Activated gamma-delta T cell treated with Interleukin-2 at 50 U/mL for 16 hours (primary cell): ENCODE measurements at regions not wholly inside any gene's neighbourhood (a gene's known extent, or its start where the extent isn't known, plus 50 kb on each side); places are given as distances from the start of the nearest gene placed in this dataset.
"Not testable (repeated sequence)": the region's sequence is repeated elsewhere in the genome, so short reads cannot be mapped to it uniquely, and the experiment has no call there.

Source experiments
- DNase-seq: peaks from one replicate; pipeline ENCODE4 v3.0.0-alpha.2; 2020

GRCh38 chr5:39946356-39947045 lies 521.7 kb upstream of the DAB2 start:
- no peak for DNase-seq

- no peak for DNase-seq
Measured at GRCh38 chr5:39945870-39946269, 521.1 kb upstream of the DAB2 start.

- DNase-seq = no peak
Measured at GRCh38 chr5:39943811-39944210, 519.0 kb upstream of the DAB2 start.

- DNase-seq = no peak
Measured at GRCh38 chr5:39942606-39943005, 517.8 kb upstream of the DAB2 start.

DNA sequence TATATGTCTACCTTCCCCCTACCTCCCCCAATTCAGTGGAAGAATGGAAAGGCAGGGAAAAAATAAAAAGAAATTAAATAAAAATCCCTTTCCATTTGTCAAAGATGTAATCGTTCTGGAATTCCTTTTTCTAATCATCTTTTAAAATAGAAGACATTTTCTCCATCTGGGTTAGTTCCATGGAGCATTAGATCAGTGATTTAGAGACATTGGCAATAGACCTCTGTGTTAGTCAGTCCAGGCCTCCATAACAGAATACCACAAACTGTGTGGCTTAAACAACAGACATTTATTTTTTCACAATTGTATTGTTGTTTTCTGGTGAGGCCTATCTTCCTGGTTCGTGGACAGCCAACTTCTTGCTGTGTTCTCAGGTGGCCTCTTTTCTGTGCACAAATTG lies 516.6 kb upstream of the DAB2 start:
- DNase-seq = no peak

DNA sequence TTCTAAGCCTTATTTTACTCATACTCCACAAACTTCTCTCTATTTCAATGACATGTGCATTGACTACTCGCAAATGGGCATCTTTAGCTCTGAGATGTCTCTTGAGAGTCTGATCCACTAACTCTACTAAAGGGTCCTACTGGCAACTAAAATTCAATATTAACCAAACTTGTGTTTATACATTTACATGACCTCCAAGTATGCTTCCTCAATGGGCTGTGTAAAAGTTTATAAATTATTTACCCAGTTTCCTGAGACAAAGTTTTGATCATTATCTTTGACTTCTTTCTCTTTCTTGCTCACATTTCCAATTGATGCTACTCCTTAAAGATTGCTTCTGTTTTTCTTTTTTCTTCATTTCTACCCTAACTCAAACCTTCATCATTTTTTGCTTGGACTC lies 510.1 kb upstream of the DAB2 start:
- no peak for DNase-seq

DNA sequence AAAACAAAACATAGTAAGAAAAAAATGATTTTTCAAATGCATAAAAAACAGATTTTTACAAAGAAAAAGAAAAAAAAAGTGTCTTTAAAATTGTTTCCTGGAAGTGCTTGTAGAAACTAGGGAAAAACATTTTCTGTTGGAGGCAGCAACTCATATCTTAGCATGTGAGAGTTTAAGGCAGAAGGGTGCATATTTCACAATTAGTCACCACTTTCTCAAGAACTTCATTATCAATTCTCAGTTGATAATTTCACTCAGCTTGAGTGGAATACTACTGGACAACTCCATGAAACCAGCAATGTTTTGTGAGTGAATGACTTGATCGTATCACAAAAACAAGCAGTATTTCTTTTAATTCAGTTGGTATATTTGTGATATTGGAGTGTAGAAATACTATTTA lies 508.3 kb upstream of the DAB2 start:
- no peak for DNase-seq

DNA sequence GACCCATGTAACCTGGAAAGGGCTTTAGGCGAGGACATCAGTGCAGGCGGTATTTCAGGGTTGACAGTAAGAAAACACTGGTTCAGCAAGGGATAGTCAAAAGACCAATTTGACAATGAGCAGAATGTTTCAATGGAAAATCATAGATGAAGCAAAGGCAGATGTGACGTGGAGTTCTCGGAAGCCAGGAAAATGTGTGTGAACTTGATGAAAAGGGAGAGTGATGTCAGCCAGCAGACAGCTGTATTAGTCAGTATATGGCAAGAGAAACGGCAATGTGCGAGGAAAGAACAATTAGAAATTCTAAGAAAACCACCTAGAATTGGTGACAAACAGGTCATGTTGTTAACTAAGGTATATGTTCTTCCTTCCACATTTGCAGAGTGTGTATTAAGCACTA lies 503.9 kb upstream of the DAB2 start:
- DNase-seq = no peak

- DNase-seq = no peak
Measured at GRCh38 chr5:39919876-39920275, 495.1 kb upstream of the DAB2 start.

- DNase-seq = no peak
Measured at GRCh38 chr5:39912906-39913305, 488.1 kb upstream of the DAB2 start.

DNA sequence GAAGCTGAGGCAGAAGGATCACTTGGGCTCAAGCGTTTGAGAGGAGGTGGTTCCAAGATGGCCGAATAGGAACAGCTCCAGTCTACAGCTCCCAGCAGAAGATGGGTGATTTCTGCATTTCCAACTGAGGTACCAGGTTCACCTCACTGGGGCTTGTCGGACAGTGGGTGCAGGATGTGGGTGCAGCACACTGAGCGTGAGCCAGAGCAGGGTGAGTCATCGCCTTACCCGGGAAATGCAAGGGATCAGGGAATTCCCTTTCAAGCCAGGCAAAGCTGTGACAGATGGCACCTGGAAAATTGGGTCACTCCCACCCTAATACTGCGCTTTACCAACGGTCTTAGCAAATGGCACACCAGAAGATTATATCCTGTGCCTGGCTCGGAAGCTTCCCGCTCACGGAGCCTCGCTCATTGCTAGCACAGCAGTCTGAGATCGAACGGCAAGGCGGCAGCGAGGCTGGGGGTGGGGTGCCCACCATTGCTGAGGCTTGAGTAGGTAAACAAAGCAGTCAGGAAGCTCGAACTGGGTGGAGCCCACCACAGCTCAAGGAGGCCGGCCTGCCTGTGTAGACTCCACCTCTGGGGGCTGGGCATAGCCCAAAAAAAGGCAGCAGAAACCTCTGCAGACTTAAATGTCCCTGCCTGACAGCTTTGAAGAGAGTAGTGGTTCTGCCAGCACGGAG lies 482.6 kb upstream of the DAB2 start:
- DNase-seq = not testable (repeated sequence)

- DNase-seq = no peak
Measured at GRCh38 chr5:39906146-39906545, 481.4 kb upstream of the DAB2 start.

DNA sequence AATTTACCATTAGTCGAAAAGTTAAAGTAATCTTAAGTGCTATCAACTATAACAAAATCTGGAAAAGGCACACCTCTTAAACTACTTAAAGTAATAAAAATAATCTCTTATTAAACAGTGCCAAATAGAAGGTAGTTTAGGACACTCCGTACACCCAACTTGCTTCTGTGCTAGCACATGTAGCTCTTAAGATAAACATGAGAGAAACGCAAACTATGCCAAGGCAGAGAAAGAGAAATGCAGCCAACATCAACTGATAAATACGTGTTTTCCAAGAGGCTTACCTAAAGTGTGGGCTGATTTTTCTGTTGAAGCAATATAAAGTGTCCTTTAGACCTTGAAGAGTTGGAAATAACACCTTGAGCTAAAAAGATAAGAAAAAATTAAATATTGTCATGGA lies 480.6 kb upstream of the DAB2 start:
- DNase-seq = no peak

- no peak for DNase-seq
Measured at GRCh38 chr5:39902626-39903025, 477.8 kb upstream of the DAB2 start.

GRCh38 chr5:39898731-39899130 lies 474.0 kb upstream of the DAB2 start:
- no peak for DNase-seq

- no peak for DNase-seq
Measured at GRCh38 chr5:39896706-39897105, 471.9 kb upstream of the DAB2 start.

- no peak for DNase-seq
Measured at GRCh38 chr5:39896104-39896503, 471.3 kb upstream of the DAB2 start.

DNA sequence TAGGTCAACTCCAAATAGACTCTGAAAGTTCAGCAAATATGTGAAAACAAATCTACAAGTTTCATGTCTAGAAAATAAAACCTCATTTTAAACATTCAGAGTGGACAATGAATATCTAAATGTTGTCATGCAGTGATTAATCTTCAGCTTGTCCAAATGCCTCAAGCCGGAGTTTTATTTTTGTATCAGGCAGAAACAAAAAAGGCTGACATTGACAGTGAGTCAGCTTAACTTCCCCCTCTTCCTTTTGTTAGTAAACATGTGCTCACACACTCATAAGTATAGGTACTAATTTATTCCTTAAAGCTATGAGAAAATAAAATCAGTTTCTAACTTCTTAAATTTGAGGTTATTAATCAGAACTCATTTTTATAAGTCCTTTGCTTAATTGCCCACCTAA lies 467.9 kb upstream of the DAB2 start:
- DNase-seq = no peak

- no peak for DNase-seq
Measured at GRCh38 chr5:39891376-39891775, 466.6 kb upstream of the DAB2 start.

DNA sequence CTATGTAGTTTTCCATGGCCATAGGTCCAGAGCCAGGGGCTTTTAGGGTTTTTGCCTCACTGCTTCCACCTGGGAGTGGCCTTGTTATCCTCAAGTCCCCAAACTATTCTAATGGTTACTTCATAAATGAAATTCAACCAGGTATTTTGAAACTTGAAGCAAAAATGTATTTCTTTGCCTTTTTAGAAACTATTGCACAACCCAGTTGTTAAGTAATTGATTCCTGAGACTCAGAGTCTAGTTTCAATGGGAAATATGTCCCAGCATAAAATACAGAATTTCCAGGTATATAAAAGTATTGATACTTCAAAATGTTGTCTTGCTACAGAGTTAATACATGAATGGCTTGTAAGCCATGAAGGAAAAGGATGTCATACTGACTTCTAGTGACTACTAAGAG lies 456.2 kb upstream of the DAB2 start:
- no peak for DNase-seq

DNA sequence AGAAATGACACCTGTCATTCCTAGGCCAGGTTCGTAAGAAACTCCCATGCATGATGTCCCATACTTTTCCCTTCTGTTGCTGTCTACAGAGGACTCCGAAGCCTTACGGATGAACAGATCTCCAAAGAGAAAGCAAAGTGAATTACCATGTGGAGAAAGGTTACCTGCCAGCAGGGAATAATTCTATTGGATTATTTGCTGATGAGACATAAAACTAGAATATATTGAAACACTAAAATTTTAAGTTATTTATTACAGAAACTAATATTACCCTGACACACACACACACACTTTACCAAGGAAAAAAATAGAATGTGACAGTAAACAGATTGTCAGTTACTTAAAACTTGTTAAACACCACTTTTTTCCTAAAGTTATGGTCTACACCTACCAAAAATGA lies 452.7 kb upstream of the DAB2 start:
- DNase-seq = no peak

DNA sequence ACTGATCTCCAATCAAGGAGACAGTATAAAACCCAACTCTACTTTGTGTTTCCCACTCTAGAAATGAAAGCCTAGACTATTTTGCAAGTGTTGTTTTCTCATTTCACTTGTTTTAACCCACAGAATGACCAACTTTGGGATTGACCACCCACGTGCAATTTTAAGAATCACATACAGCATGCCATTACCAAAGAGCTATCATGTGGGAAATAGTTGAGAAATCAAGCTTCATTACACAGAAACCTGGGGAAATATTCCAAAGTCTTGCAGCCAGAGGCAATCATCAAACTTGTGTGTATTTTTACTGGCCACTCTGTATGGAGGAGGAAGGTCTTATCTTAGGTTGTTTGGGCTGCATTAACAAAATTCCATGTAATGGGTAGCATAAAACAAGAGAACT lies 451.4 kb upstream of the DAB2 start:
- DNase-seq = no peak

DNA sequence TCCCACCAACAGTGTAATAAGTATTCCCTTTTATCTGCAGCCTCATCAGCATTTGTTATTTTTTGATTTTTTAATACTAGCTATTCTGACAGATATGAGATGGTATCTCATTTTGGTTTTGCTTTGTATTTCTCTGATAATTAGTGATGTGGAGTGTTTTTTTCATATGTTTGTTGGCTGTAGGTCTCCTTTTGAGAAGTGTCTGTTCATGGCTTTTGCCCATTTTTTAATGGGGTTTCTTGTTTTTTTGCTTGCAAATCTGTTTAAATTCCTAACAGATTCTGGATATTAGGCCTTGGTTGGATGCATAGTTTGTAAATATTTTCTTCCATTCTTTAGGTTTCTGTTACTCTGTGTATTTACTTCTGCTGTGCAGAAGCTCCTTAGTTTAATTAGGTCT lies 445.4 kb upstream of the DAB2 start:
- DNase-seq = no peak

GRCh38 chr5:39869396-39869795 lies 444.6 kb upstream of the DAB2 start:
- DNase-seq = no peak

DNA sequence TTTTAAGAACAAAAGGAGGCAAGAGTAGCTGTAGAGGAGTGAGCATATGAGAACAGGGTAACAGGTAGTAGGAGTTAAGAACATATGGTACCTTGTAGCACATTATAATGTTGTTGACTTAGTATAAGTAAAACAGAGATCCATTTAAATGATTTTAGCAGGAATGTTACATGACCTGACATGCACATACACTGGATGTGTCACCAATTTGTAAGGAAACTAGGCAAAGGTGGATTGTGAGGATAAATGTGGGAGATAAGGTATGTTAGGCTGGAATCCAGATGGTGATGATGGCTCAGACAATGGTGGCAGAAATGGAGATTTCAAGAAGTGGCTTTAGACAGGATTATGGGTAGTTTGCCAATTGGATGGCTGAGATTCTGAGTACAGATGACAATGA lies 443.1 kb upstream of the DAB2 start:
- no peak for DNase-seq
